Effector memory CD8-positive, alpha-beta T cell (primary cell): ENCODE measurements at regions not wholly inside any gene's neighbourhood (a gene's known extent, or its start where the extent isn't known, plus 50 kb on each side); places are given as distances from the start of the nearest gene placed in this dataset.
A peak's percentile ranks its signal among the peaks of the same experiment; 100 is the strongest.
"Not testable (repeated sequence)": the region's sequence is repeated elsewhere in the genome, so short reads cannot be mapped to it uniquely, and the experiment has no call there.

Experiments
- ATAC-seq: fragments of 150-1000 bp; cut with Tn5 transposase; replicated peaks from 2 replicates; pipeline ENCODE4 v1.10.0; 2021; ENCODE audit warnings: mild to moderate bottlenecking, moderate library complexity
- DNase-seq, 3 experiments: peaks; one replicate each; pipeline ENCODE4 v3.0.0; 2021
- H3K27ac Mint-ChIP-seq, 2 donors: one replicate each; pipeline ENCODE4 v1.8.0; 2022; ENCODE audit warnings: mild to moderate bottlenecking in 2 of 2, mixed read lengths in 2 of 2, moderate library complexity in 2 of 2
- H3K27me3 Mint-ChIP-seq, 2 donors: one replicate each; pipeline ENCODE4 v1.8.0; 2022; ENCODE audit warnings: mixed read lengths in 2 of 2
- H3K36me3 Mint-ChIP-seq: one replicate; pipeline ENCODE4 v1.8.0; 2022; ENCODE audit warnings: mild to moderate bottlenecking, moderate library complexity, mixed read lengths; ENCODE audit not compliant: insufficient read depth
- H3K4me1 Mint-ChIP-seq, 2 donors: one replicate each; pipeline ENCODE4 v1.8.0; 2022; ENCODE audit warnings: low read depth in 2 of 2, mixed read lengths in 2 of 2
- H3K4me3 Mint-ChIP-seq, 2 donors: one replicate each; pipeline ENCODE4 v1.8.0; 2022; ENCODE audit warnings: mild to moderate bottlenecking in 2 of 2, mixed read lengths in 2 of 2, moderate library complexity in 2 of 2
- H3K9me3 Mint-ChIP-seq, 2 donors: one replicate each; pipeline ENCODE4 v1.8.0; 2022; ENCODE audit warnings: mixed read lengths in 2 of 2

GRCh38 chr15:70602834-70603560 lies 160.4 kb downstream of the UACA start:
- H3K27ac Mint-ChIP-seq, result no peak overlapping the region
- DNase-seq (no peak), ATAC-seq (no peak)
- no peaks in the 10 kb centered on the region for H3K9me3 Mint-ChIP-seq
- no peak overlapping the region for H3K4me3 Mint-ChIP-seq
- no peaks in the 10 kb centered on the region for H3K36me3 Mint-ChIP-seq
- H3K4me1 Mint-ChIP-seq, result no peaks in the 10 kb centered on the region
- H3K27me3 Mint-ChIP-seq, result peaks cover 6 to 22% of the 10 kb centered on the region in 2 donors

GRCh38 chr15:70602281-70602680 lies 161.1 kb downstream of the UACA start:
- H3K27me3 Mint-ChIP-seq, result peaks cover 6 to 22% of the 10 kb centered on the region in 2 donors
- H3K9me3 Mint-ChIP-seq, result no peaks in the 10 kb centered on the region
- ATAC-seq (no peak), DNase-seq (no peak)
- H3K4me3 Mint-ChIP-seq, result no peak overlapping the region
- no peaks in the 10 kb centered on the region for H3K36me3 Mint-ChIP-seq
- H3K27ac Mint-ChIP-seq, result no peak overlapping the region
- no peaks in the 10 kb centered on the region for H3K4me1 Mint-ChIP-seq

- ATAC-seq, result no peak
- Mint-ChIP-seq H3K27me3 (peaks cover 14 to 33% of the 10 kb centered on the region in 2 donors), H3K36me3 (no peaks in the 10 kb centered on the region), H3K4me3 (no peak overlapping the region), H3K9me3 (peaks cover 6 to 7% of the 10 kb centered on the region in 2 donors), H3K27ac (no peak overlapping the region), H3K4me1 (no peaks in the 10 kb centered on the region)
- DNase-seq, result no peak
Measured at GRCh38 chr15:70597945-70598344, 165.4 kb downstream of the UACA start.

- ATAC-seq (no peak), DNase-seq (no peak)
- Mint-ChIP-seq H3K9me3 (peaks cover 6 to 7% of the 10 kb centered on the region in 2 donors), H3K4me3 (no peak overlapping the region), H3K4me1 (no peaks in the 10 kb centered on the region), H3K36me3 (no peaks in the 10 kb centered on the region), H3K27ac (no peak overlapping the region), H3K27me3 (peaks cover 14 to 33% of the 10 kb centered on the region in 2 donors)
Measured at GRCh38 chr15:70597056-70597603, 166.2 kb downstream of the UACA start.

GRCh38 chr15:70596354-70597055 lies 166.9 kb downstream of the UACA start:
- Mint-ChIP-seq H3K27ac (no peak overlapping the region), H3K4me3 (no peak overlapping the region), H3K9me3 (peaks cover 6 to 7% of the 10 kb centered on the region in 2 donors), H3K27me3 (peaks cover 14 to 33% of the 10 kb centered on the region in 2 donors), H3K4me1 (no peaks in the 10 kb centered on the region), H3K36me3 (no peaks in the 10 kb centered on the region)
- ATAC-seq (no peak), DNase-seq (no peak)

- Mint-ChIP-seq H3K4me1 (peaks cover 0 to 1% of the 10 kb centered on the region in 2 donors), H3K27me3 (peaks cover 14 to 35% of the 10 kb centered on the region in 2 donors), H3K27ac (no peak overlapping the region), H3K9me3 (peaks cover 6 to 7% of the 10 kb centered on the region in 2 donors), H3K36me3 (no peaks in the 10 kb centered on the region), H3K4me3 (no peak overlapping the region)
- ATAC-seq (no peak), DNase-seq (no peak)
Measured at GRCh38 chr15:70593795-70594194, 169.6 kb downstream of the UACA start.

GRCh38 chr15:70589728-70590127 lies 173.6 kb downstream of the UACA start:
- ATAC-seq (no peak), DNase-seq (no peak)
- Mint-ChIP-seq H3K27me3 (peaks cover 29 to 40% of the 10 kb centered on the region in 2 donors), H3K4me3 (no peak overlapping the region), H3K4me1 (peaks cover 4 to 7% of the 10 kb centered on the region in 2 donors), H3K9me3 (peaks cover 2 to 3% of the 10 kb centered on the region in 2 donors), H3K36me3 (no peaks in the 10 kb centered on the region), H3K27ac (no peak overlapping the region)

GRCh38 chr15:70589221-70589620 lies 174.1 kb downstream of the UACA start:
- Mint-ChIP-seq H3K4me1 (peaks cover 4 to 7% of the 10 kb centered on the region in 2 donors), H3K27ac (peak overlapping the region in 1 of 2 donors; percentile 27), H3K36me3 (no peaks in the 10 kb centered on the region), H3K27me3 (peaks cover 26 to 40% of the 10 kb centered on the region in 2 donors), H3K4me3 (no peak overlapping the region), H3K9me3 (peaks cover 0 to 1% of the 10 kb centered on the region in 2 donors)
- ATAC-seq (no peak), DNase-seq (no peak)

- H3K27ac Mint-ChIP-seq, result peak overlapping the region in 1 of 2 donors; percentile 27
- H3K4me1 Mint-ChIP-seq, result peaks cover 4 to 7% of the 10 kb centered on the region in 2 donors
- no peaks in the 10 kb centered on the region for H3K9me3 Mint-ChIP-seq
- H3K27me3 Mint-ChIP-seq, result peaks cover 23 to 40% of the 10 kb centered on the region in 2 donors
- no peak overlapping the region for H3K4me3 Mint-ChIP-seq
- DNase-seq, result no peak
- H3K36me3 Mint-ChIP-seq, result no peaks in the 10 kb centered on the region
- no peak for ATAC-seq
Measured at GRCh38 chr15:70588613-70589012, 174.7 kb downstream of the UACA start.

- Mint-ChIP-seq H3K36me3 (no peaks in the 10 kb centered on the region), H3K9me3 (no peaks in the 10 kb centered on the region), H3K4me3 (no peak overlapping the region), H3K4me1 (peaks cover 4 to 7% of the 10 kb centered on the region in 2 donors), H3K27me3 (peaks cover 23 to 40% of the 10 kb centered on the region in 2 donors), H3K27ac (no peak overlapping the region)
- ATAC-seq (no peak), DNase-seq (no peak)
Measured at GRCh38 chr15:70587896-70588567, 175.3 kb downstream of the UACA start.

GRCh38 chr15:70587012-70587634 lies 176.2 kb downstream of the UACA start:
- not testable (repeated sequence) for H3K36me3 Mint-ChIP-seq, H3K4me1 Mint-ChIP-seq, H3K4me3 Mint-ChIP-seq, ATAC-seq, DNase-seq, H3K9me3 Mint-ChIP-seq, H3K27ac Mint-ChIP-seq
- H3K27me3 Mint-ChIP-seq, result peaks cover 23 to 40% of the 10 kb centered on the region in 2 donors

GRCh38 chr15:70586241-70586640 lies 177.1 kb downstream of the UACA start:
- Mint-ChIP-seq H3K27ac (no peak overlapping the region), H3K4me3 (peak overlapping the region; percentile 48 to 67), H3K36me3 (no peaks in the 10 kb centered on the region), H3K4me1 (peaks cover 4 to 7% of the 10 kb centered on the region in 2 donors), H3K9me3 (no peaks in the 10 kb centered on the region), H3K27me3 (peaks cover 23 to 40% of the 10 kb centered on the region in 2 donors)
- no peak for ATAC-seq
- DNase-seq, result no peak

GRCh38 chr15:70585707-70586034 lies 177.7 kb downstream of the UACA start:
- Mint-ChIP-seq H3K27me3 (peaks cover 23 to 40% of the 10 kb centered on the region in 2 donors), H3K4me3 (peak overlapping the region; percentile 48 to 67)

More at GRCh38 chr15:70585707-70586034, 177.7 kb downstream of the UACA start:
- Mint-ChIP-seq H3K36me3 (no peaks in the 10 kb centered on the region), H3K4me1 (peaks cover 4 to 7% of the 10 kb centered on the region in 2 donors), H3K27ac (no peak overlapping the region), H3K9me3 (no peaks in the 10 kb centered on the region)
- DNase-seq (no peak), ATAC-seq (peak; percentile 29)
